ENCODE measurements at regions not wholly inside any gene's neighbourhood (a gene's known extent, or its start where the extent isn't known, plus 50 kb on each side); places are given as distances from the start of the nearest gene placed in this dataset.

- DNase-seq (ENCODE audit: low spot score) = no peak
- TF ChIP-seq CTCF (IDR thresholded peaks at IDR 0.05; ENCODE audit: extremely low read depth, missing control alignments) = no peak
Observed at GRCh38 chr7:32406386-32406785, 83.8 kb downstream of the LSM5 start.

- DNase-seq (ENCODE audit: low spot score) = no peak
- no peak for TF ChIP-seq CTCF (IDR thresholded peaks at IDR 0.05; ENCODE audit: extremely low read depth, missing control alignments)
Observed at GRCh38 chr7:32403463-32404229, 86.5 kb downstream of the LSM5 start.

GRCh38 chr7:32400676-32401075 is 89.5 kb downstream of the LSM5 start:
- DNase-seq (ENCODE audit: low spot score) = no peak
- no peak for TF ChIP-seq CTCF (IDR thresholded peaks at IDR 0.05; ENCODE audit: extremely low read depth, missing control alignments)

GRCh38 chr7:32399311-32399710 is 90.9 kb downstream of the LSM5 start:
- DNase-seq (ENCODE audit: low spot score) = no peak
- TF ChIP-seq CTCF (IDR thresholded peaks at IDR 0.05; ENCODE audit: extremely low read depth, missing control alignments) = no peak

- no peak for DNase-seq (ENCODE audit: low spot score)
- TF ChIP-seq CTCF (IDR thresholded peaks at IDR 0.05; ENCODE audit: extremely low read depth, missing control alignments) = no peak
Observed at GRCh38 chr7:32395168-32395567, 95.0 kb downstream of the LSM5 start.

GRCh38 chr7:32393861-32394260 is 96.3 kb downstream of the LSM5 start:
- DNase-seq (ENCODE audit: low spot score) = no peak

GRCh38 chr7:32390210-32390609 is 100.0 kb downstream of the LSM5 start:
- no peak for TF ChIP-seq CTCF (IDR thresholded peaks at IDR 0.05; ENCODE audit: extremely low read depth, missing control alignments)
- DNase-seq (ENCODE audit: low spot score) = no peak

More at GRCh38 chr7:32393861-32394260, 96.3 kb downstream of the LSM5 start:
- TF ChIP-seq CTCF (IDR thresholded peaks at IDR 0.05; ENCODE audit: extremely low read depth, missing control alignments) = no peak

All from GM20000 (cell line).